ENCODE measurements at regions not wholly inside any gene's neighbourhood (a gene's known extent, or its start where the extent isn't known, plus 50 kb on each side); places are given as distances from the start of the nearest gene placed in this dataset.

DNA sequence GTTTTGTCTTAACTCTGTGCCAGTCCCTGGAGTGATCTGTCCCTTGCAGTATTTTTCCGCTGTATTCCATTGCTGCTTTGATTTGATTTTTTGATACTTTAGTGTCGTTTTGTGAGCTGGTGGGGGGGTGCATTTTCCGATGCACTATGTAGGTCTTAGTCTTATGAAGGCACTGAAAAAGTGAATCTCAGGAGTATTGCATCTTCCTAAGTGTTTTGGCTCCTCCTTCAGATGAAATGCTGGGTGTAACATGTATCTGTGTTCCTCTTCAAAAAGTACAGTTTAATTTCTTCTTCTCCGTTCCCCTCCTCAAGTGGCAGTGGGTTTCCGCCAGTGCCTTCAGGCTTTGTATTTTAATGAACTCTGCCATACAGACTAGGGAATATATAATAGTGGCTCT lies 580.7 kb upstream of the GJE1 start:
- Histone ChIP-seq H3K9me3 (no peaks in the 10 kb centered on the region), H3K4me3 (no peak overlapping the region), H3K4me1 (no peaks in the 10 kb centered on the region), H3K27me3 (ENCODE audit: low read depth) (no peaks in the 10 kb centered on the region), H3K27ac (no peak overlapping the region), H3K36me3 (no peaks in the 10 kb centered on the region)
- DNase-seq (no peak), ATAC-seq (no peak)
- intact Hi-C loops (cut with DNase I) = no loop called here
- TF ChIP-seq, protein P1, sequence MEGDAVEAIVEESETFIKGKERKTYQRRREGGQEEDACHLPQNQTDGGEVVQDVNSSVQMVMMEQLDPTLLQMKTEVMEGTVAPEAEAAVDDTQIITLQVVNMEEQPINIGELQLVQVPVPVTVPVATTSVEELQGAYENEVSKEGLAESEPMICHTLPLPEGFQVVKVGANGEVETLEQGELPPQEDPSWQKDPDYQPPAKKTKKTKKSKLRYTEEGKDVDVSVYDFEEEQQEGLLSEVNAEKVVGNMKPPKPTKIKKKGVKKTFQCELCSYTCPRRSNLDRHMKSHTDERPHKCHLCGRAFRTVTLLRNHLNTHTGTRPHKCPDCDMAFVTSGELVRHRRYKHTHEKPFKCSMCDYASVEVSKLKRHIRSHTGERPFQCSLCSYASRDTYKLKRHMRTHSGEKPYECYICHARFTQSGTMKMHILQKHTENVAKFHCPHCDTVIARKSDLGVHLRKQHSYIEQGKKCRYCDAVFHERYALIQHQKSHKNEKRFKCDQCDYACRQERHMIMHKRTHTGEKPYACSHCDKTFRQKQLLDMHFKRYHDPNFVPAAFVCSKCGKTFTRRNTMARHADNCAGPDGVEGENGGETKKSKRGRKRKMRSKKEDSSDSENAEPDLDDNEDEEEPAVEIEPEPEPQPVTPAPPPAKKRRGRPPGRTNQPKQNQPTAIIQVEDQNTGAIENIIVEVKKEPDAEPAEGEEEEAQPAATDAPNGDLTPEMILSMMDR (IDR thresholded peaks at IDR 0.05) = no peak

DNA sequence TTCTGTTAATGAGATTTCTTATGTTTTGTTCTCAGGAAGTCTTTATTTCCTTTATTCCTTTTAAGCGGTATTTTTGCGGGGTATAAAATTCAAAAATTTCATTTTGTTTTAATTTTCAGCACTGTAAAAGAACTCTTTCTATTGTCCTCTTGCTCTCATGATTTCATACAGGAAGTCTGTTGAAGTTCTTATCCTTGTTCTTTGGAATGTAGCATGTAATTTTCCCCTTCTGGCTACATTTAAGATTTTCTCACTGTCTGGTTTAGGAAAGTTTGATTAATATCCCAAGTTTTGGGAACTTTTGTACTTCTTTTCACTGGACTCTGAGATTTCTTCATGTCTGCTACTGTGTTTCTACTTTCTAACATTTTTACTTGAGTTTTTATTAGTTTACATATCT lies 581.4 kb upstream of the GJE1 start:
- intact Hi-C loops (cut with DNase I) = no loop called here
- no peaks in the 10 kb centered on the region for H3K4me1 ChIP-seq
- no peak overlapping the region for H3K27ac ChIP-seq
- TF ChIP-seq, protein P1 (IDR thresholded peaks at IDR 0.05) = no peak
- no peak overlapping the region for H3K4me3 ChIP-seq
- no peaks in the 10 kb centered on the region for H3K9me3 ChIP-seq
- no peaks in the 10 kb centered on the region for H3K36me3 ChIP-seq
- H3K27me3 ChIP-seq (ENCODE audit: low read depth) = no peaks in the 10 kb centered on the region
- ATAC-seq = no peak
- DNase-seq = no peak

DNA sequence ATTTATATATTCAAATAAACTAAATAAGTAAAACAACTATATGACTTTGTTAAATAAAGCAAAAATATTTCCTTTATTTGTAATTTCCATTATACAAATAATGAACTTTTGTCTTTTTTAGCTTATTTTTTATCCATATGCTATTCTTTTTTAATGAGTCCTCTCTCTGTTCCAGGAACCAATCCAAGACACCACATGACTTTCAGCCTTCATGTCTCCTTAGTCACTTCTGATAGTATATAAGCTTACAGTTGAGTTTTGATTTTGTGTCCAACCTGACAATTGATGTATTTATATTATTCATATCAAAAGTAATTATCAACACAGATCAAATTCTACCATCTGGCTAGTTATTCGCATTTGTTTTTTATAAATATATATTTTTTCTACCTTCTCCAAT lies 582.3 kb upstream of the GJE1 start:
- ATAC-seq = no peak
- Histone ChIP-seq H3K9me3 (no peaks in the 10 kb centered on the region), H3K27me3 (ENCODE audit: low read depth) (no peaks in the 10 kb centered on the region), H3K4me3 (no peak overlapping the region), H3K27ac (no peak overlapping the region), H3K36me3 (no peaks in the 10 kb centered on the region), H3K4me1 (no peaks in the 10 kb centered on the region)
- TF ChIP-seq, protein P1 (IDR thresholded peaks at IDR 0.05) = no peak
- DNase-seq = no peak
- intact Hi-C loops (cut with DNase I) = no loop called here

DNA sequence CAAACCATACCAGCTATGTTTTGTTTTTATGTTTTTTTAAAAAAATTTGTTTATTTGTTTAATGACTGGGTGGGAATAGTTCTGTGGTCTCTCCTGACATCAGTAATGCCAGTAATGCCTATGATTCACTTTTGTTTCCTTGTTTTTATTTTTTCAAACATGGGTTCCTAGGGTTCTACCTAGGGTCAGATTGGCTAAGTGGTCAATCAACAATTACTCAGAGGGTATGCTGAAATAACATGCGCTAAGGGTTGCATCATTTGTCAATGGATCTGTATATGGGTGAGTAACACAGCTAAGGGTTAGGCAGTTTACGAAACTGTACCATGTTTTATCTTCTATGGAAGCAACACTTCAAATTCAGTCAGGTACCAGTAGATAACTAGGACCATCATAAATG lies 583.8 kb upstream of the GJE1 start:
- H3K4me1 ChIP-seq = no peaks in the 10 kb centered on the region
- no peaks in the 10 kb centered on the region for H3K27me3 ChIP-seq (ENCODE audit: low read depth)
- no peak for ATAC-seq
- DNase-seq = no peak
- no peak overlapping the region for H3K27ac ChIP-seq
- no peak overlapping the region for H3K4me3 ChIP-seq
- H3K9me3 ChIP-seq = no peaks in the 10 kb centered on the region
- TF ChIP-seq, protein P1 (IDR thresholded peaks at IDR 0.05) = no peak
- no peaks in the 10 kb centered on the region for H3K36me3 ChIP-seq
- intact Hi-C loops (cut with DNase I) = no loop called here

DNA sequence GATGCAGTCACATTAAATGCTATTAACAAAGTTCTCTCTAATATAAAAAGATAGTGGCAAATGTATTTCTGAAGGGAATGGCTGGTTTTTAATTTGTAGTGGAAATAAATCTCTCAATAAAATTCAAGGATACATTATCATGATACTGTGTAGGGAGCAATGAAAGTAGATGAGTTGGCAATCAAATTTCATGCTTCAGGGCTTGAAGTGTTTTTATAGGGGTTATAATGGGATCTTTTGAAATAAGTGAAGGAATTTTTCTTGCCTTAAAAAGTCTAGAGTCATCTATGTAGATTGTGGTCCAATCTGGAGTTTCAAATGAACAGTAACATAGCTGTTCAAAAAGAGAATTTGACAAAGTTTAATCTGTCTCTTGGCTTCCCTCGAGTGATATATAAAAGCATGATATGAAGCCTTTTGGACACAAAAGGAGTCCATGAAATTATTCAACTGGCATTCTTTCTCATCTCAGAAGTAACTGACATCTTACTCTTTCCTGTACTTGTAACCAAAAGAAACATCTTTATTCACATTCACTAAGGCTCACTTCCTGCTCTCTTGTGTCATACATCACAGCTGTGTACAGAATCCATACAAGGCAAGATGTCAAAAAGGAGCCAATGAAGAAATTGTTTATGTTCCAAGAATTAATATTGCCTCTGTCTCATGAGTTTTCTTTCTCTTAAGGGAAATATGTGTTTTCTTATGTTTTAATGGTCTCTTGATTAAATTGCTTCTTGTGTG lies 591.0 kb upstream of the GJE1 start:
- Histone ChIP-seq H3K4me1 (no peaks in the 10 kb centered on the region), H3K9me3 (no peaks in the 10 kb centered on the region), H3K4me3 (no peak overlapping the region), H3K27ac (no peak overlapping the region), H3K27me3 (ENCODE audit: low read depth) (no peaks in the 10 kb centered on the region), H3K36me3 (no peaks in the 10 kb centered on the region)
- DNase-seq (no peak), ATAC-seq (no peak)
- intact Hi-C loops (cut with DNase I) = no loop called here
- TF ChIP-seq, protein P1 (IDR thresholded peaks at IDR 0.05) = no peak

Data from lower lobe of right lung (tissue), 2 donors.